ENCODE measurements at regions not wholly inside any gene's neighbourhood (a gene's known extent, or its start where the extent isn't known, plus 50 kb on each side); places are given as distances from the start of the nearest gene placed in this dataset.

- no peaks in the 10 kb centered on the region for H3K9me3 ChIP-seq (ENCODE audit: control insufficient read depth, low read length)
- no peak overlapping the region for H3K14ac ChIP-seq (ENCODE audit: low read length in 2 of 2)
- H3K4me2 ChIP-seq (ENCODE audit: low read length, poor library complexity, severe bottlenecking): no peak overlapping the region
- H2AK5ac ChIP-seq (ENCODE audit: low read length, severe bottlenecking): no peak overlapping the region
- 95% methylated on average over 6 of the region's 7 CpGs for WGBS
- H3K27me3 ChIP-seq (ENCODE audit: control insufficient read depth in 1 of 2, insufficient read depth in 1 of 2, low read length in 2 of 2): no peaks in the 10 kb centered on the region
- no peak overlapping the region for H3K27ac ChIP-seq (ENCODE audit: low read length, poor library complexity, severe bottlenecking)
- no peak overlapping the region for H3K18ac ChIP-seq (ENCODE audit: low read depth in 1 of 2, low read length in 2 of 2)
- H2BK120ac ChIP-seq (ENCODE audit: low read depth, low read length): no peak overlapping the region
- no peak overlapping the region for H2BK15ac ChIP-seq (ENCODE audit: low read depth, poor library complexity, severe bottlenecking)
- no peaks in the 10 kb centered on the region for H3K79me1 ChIP-seq (replicated peaks; ENCODE audit: low read length, poor library complexity, severe bottlenecking)
- no peak overlapping the region for H3K4ac ChIP-seq (ENCODE audit: low read depth in 1 of 2, low read length in 2 of 2)
- no peaks in the 10 kb centered on the region for H3K4me1 ChIP-seq (ENCODE audit: control insufficient read depth, insufficient read depth, low read depth, low read length)
- no peak overlapping the region for H3K4me3 ChIP-seq (ENCODE audit: insufficient read depth in 1 of 2, low read depth in 1 of 2, low read length in 2 of 2)
- no peak overlapping the region for H2BK12ac ChIP-seq (ENCODE audit: low read length in 2 of 2)
- H3K9ac ChIP-seq (ENCODE audit: low read length): no peak overlapping the region
- peaks cover 0 to 87% of the 10 kb centered on the region in 2 experiments for H3K36me3 ChIP-seq (ENCODE audit: control insufficient read depth in 1 of 2, insufficient read depth in 2 of 2, low read depth in 1 of 2, low read length in 2 of 2)
- no peak overlapping the region for H2AFZ ChIP-seq (ENCODE audit: low read depth, low read length)
- H4K91ac ChIP-seq (ENCODE audit: low read length): no peak overlapping the region
- no peak overlapping the region for H2BK5ac ChIP-seq (ENCODE audit: low read depth, low read length, poor library complexity, severe bottlenecking)
- no peak for DNase-seq
- no peak overlapping the region for H4K8ac ChIP-seq (ENCODE audit: low read length)
- H3K23ac ChIP-seq (ENCODE audit: low read length in 2 of 2): no peak overlapping the region
Observed at GRCh38 chr11:33574331-33574730, 126.3 kb downstream of the C11orf91 start.

GRCh38 chr11:33569333-33569732 is 131.3 kb downstream of the C11orf91 start:
- no peak overlapping the region for H3K4me2 ChIP-seq (ENCODE audit: low read length, poor library complexity, severe bottlenecking)
- H3K9ac ChIP-seq (ENCODE audit: low read length): no peak overlapping the region
- no peaks in the 10 kb centered on the region for H3K9me3 ChIP-seq (ENCODE audit: control insufficient read depth, low read length)
- no peak overlapping the region for H2BK15ac ChIP-seq (ENCODE audit: low read depth, poor library complexity, severe bottlenecking)
- no peak overlapping the region for H3K4ac ChIP-seq (ENCODE audit: low read depth in 1 of 2, low read length in 2 of 2)
- no peak overlapping the region for H3K23ac ChIP-seq (ENCODE audit: low read length in 2 of 2)
- H2BK5ac ChIP-seq (ENCODE audit: low read depth, low read length, poor library complexity, severe bottlenecking): no peak overlapping the region
- no peak overlapping the region for H4K91ac ChIP-seq (ENCODE audit: low read length)
- no peak overlapping the region for H2BK12ac ChIP-seq (ENCODE audit: low read length in 2 of 2)
- H3K4me3 ChIP-seq (ENCODE audit: insufficient read depth in 1 of 2, low read depth in 1 of 2, low read length in 2 of 2): no peak overlapping the region
- H3K4me1 ChIP-seq (ENCODE audit: control insufficient read depth, insufficient read depth, low read depth, low read length): no peaks in the 10 kb centered on the region
- no peak overlapping the region for H2BK120ac ChIP-seq (ENCODE audit: low read depth, low read length)
- no peak overlapping the region for H3K27ac ChIP-seq (ENCODE audit: low read length, poor library complexity, severe bottlenecking)
- H4K8ac ChIP-seq (ENCODE audit: low read length): no peak overlapping the region
- no peak for DNase-seq
- H3K14ac ChIP-seq (ENCODE audit: low read length in 2 of 2): no peak overlapping the region
- no peak overlapping the region for H2AFZ ChIP-seq (ENCODE audit: low read depth, low read length)
- WGBS: 95% methylated on average over 4 of the region's 4 CpGs
- H3K18ac ChIP-seq (ENCODE audit: low read depth in 1 of 2, low read length in 2 of 2): no peak overlapping the region
- peaks cover 8 to 81% of the 10 kb centered on the region in 2 experiments for H3K36me3 ChIP-seq (ENCODE audit: control insufficient read depth in 1 of 2, insufficient read depth in 2 of 2, low read depth in 1 of 2, low read length in 2 of 2)
- no peak overlapping the region for H2AK5ac ChIP-seq (ENCODE audit: low read length, severe bottlenecking)
- H3K79me1 ChIP-seq (replicated peaks; ENCODE audit: low read length, poor library complexity, severe bottlenecking): no peaks in the 10 kb centered on the region
- H3K27me3 ChIP-seq (ENCODE audit: control insufficient read depth in 1 of 2, insufficient read depth in 1 of 2, low read length in 2 of 2): no peaks in the 10 kb centered on the region

GRCh38 chr11:33567004-33567403 is 133.6 kb downstream of the C11orf91 start:
- Histone ChIP-seq H4K91ac (ENCODE audit: low read length) (no peak overlapping the region), H3K9me3 (ENCODE audit: control insufficient read depth, low read length) (no peaks in the 10 kb centered on the region), H3K4me1 (ENCODE audit: control insufficient read depth, insufficient read depth, low read depth, low read length) (no peaks in the 10 kb centered on the region), H2BK15ac (ENCODE audit: low read depth, poor library complexity, severe bottlenecking) (no peak overlapping the region), H3K14ac (ENCODE audit: low read length in 2 of 2) (no peak overlapping the region), H3K4ac (ENCODE audit: low read depth in 1 of 2, low read length in 2 of 2) (no peak overlapping the region), H3K18ac (ENCODE audit: low read depth in 1 of 2, low read length in 2 of 2) (no peak overlapping the region), H3K27me3 (ENCODE audit: control insufficient read depth in 1 of 2, insufficient read depth in 1 of 2, low read length in 2 of 2) (no peaks in the 10 kb centered on the region), H3K79me1 (replicated peaks; ENCODE audit: low read length, poor library complexity, severe bottlenecking) (no peaks in the 10 kb centered on the region), H2BK12ac (ENCODE audit: low read length in 2 of 2) (no peak overlapping the region), H2BK5ac (ENCODE audit: low read depth, low read length, poor library complexity, severe bottlenecking) (no peak overlapping the region), H2AK5ac (ENCODE audit: low read length, severe bottlenecking) (no peak overlapping the region), H3K4me3 (ENCODE audit: insufficient read depth in 1 of 2, low read depth in 1 of 2, low read length in 2 of 2) (no peak overlapping the region), H3K4me2 (ENCODE audit: low read length, poor library complexity, severe bottlenecking) (no peak overlapping the region), H3K27ac (ENCODE audit: low read length, poor library complexity, severe bottlenecking) (no peak overlapping the region), H3K36me3 (ENCODE audit: control insufficient read depth in 1 of 2, insufficient read depth in 2 of 2, low read depth in 1 of 2, low read length in 2 of 2) (peaks cover 8 to 87% of the 10 kb centered on the region in 2 experiments), H4K8ac (ENCODE audit: low read length) (no peak overlapping the region), H2BK120ac (ENCODE audit: low read depth, low read length) (no peak overlapping the region), H3K23ac (ENCODE audit: low read length in 2 of 2) (no peak overlapping the region), H3K9ac (ENCODE audit: low read length) (no peak overlapping the region), H2AFZ (ENCODE audit: low read depth, low read length) (no peak overlapping the region)
- 100% methylated on average over 1 of the region's 1 CpG for WGBS
- no peak for DNase-seq

GRCh38 chr11:33564856-33565453 is 135.7 kb downstream of the C11orf91 start:
- DNase-seq: no peak
- Histone ChIP-seq H3K27me3 (ENCODE audit: control insufficient read depth in 1 of 2, insufficient read depth in 1 of 2, low read length in 2 of 2) (no peaks in the 10 kb centered on the region), H2BK120ac (ENCODE audit: low read depth, low read length) (no peak overlapping the region), H4K8ac (ENCODE audit: low read length) (no peak overlapping the region), H3K14ac (ENCODE audit: low read length in 2 of 2) (no peak overlapping the region), H3K18ac (ENCODE audit: low read depth in 1 of 2, low read length in 2 of 2) (no peak overlapping the region), H3K23ac (ENCODE audit: low read length in 2 of 2) (no peak overlapping the region), H3K4me2 (ENCODE audit: low read length, poor library complexity, severe bottlenecking) (no peak overlapping the region), H3K9me3 (ENCODE audit: control insufficient read depth, low read length) (no peaks in the 10 kb centered on the region), H3K4me3 (ENCODE audit: insufficient read depth in 1 of 2, low read depth in 1 of 2, low read length in 2 of 2) (no peak overlapping the region), H2AFZ (ENCODE audit: low read depth, low read length) (no peak overlapping the region), H3K4ac (ENCODE audit: low read depth in 1 of 2, low read length in 2 of 2) (no peak overlapping the region), H2BK15ac (ENCODE audit: low read depth, poor library complexity, severe bottlenecking) (no peak overlapping the region), H2BK12ac (ENCODE audit: low read length in 2 of 2) (no peak overlapping the region), H3K4me1 (ENCODE audit: control insufficient read depth, insufficient read depth, low read depth, low read length) (no peaks in the 10 kb centered on the region), H2BK5ac (ENCODE audit: low read depth, low read length, poor library complexity, severe bottlenecking) (no peak overlapping the region), H4K91ac (ENCODE audit: low read length) (peak overlapping the region; percentile 18), H3K27ac (ENCODE audit: low read length, poor library complexity, severe bottlenecking) (no peak overlapping the region), H3K36me3 (ENCODE audit: control insufficient read depth in 1 of 2, insufficient read depth in 2 of 2, low read depth in 1 of 2, low read length in 2 of 2) (peaks cover 8 to 90% of the 10 kb centered on the region in 2 experiments), H3K79me1 (replicated peaks; ENCODE audit: low read length, poor library complexity, severe bottlenecking) (no peaks in the 10 kb centered on the region), H3K9ac (ENCODE audit: low read length) (no peak overlapping the region), H2AK5ac (ENCODE audit: low read length, severe bottlenecking) (no peak overlapping the region)
- WGBS: 78% methylated on average over 7 of the region's 7 CpGs
